Neural progenitor cell (in vitro differentiated cells): ENCODE measurements at regions not wholly inside any gene's neighbourhood (a gene's known extent, or its start where the extent isn't known, plus 50 kb on each side); places are given as distances from the start of the nearest gene placed in this dataset.

Experiments
- EZH2 ChIP-seq: fragments of 200-600 bp; sonication (generic); IDR thresholded peaks from 2 replicates; pipeline ENCODE4 v1.6.1; 2017; ENCODE audit warnings: antibody characterized with exemption, mild to moderate bottlenecking, moderate library complexity
- EZH2phosphoT487 ChIP-seq: fragments of 200-600 bp; sonication (generic); IDR thresholded peaks from 2 replicates; pipeline ENCODE4 v1.6.1; 2017; ENCODE audit warnings: antibody characterized with exemption
- TF ChIP-seq, protein P1 (sequence below): fragments of 200-600 bp; sonication (generic); IDR thresholded peaks from 2 replicates; pipeline ENCODE4 v1.5.1; 2017; ENCODE audit warnings: antibody characterized with exemption, mild to moderate bottlenecking

DNA sequence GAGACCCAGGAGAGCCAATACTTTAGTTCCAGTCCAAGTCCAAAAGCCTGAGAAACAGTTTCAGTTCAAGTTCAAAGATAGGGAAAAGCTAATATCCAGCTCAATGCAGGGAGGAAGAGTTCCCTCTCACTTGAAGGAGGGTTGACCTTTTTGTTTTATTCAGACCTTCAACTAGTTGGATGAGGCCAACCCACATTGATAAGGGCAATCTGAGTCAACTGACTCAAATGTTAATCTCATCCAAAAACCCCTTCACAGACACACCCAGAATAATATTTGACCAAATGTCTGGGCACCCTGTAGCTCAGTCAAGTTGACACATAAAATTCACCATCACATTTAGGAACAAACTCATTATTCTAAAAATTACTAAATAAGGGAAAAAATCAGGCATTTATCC is 246.8 kb downstream of the METTL4 start:
- no peak for TF ChIP-seq EZH2phosphoT487
- TF ChIP-seq, protein P1, sequence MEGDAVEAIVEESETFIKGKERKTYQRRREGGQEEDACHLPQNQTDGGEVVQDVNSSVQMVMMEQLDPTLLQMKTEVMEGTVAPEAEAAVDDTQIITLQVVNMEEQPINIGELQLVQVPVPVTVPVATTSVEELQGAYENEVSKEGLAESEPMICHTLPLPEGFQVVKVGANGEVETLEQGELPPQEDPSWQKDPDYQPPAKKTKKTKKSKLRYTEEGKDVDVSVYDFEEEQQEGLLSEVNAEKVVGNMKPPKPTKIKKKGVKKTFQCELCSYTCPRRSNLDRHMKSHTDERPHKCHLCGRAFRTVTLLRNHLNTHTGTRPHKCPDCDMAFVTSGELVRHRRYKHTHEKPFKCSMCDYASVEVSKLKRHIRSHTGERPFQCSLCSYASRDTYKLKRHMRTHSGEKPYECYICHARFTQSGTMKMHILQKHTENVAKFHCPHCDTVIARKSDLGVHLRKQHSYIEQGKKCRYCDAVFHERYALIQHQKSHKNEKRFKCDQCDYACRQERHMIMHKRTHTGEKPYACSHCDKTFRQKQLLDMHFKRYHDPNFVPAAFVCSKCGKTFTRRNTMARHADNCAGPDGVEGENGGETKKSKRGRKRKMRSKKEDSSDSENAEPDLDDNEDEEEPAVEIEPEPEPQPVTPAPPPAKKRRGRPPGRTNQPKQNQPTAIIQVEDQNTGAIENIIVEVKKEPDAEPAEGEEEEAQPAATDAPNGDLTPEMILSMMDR, result no peak
- no peak for TF ChIP-seq EZH2
